RWPE2 (cell line): ENCODE measurements at regions not wholly inside any gene's neighbourhood (a gene's known extent, or its start where the extent isn't known, plus 50 kb on each side); places are given as distances from the start of the nearest gene placed in this dataset.

ENCODE experiments used
- ATAC-seq: fragments of 200-7000 bp; cut with Tn5 transposase; 3 replicates; pipeline ENCODE4 v1.9.1; 2021; ENCODE audit warnings: low read depth
- DNase-seq: peaks from one replicate; pipeline ENCODE4 v3.0.0-alpha.2; 2020; ENCODE audit warnings: low spot score
- H3K27ac ChIP-seq: fragments of 450-650 bp; 2 replicates; pipeline ENCODE4 v1.5.1; 2017; ENCODE audit warnings: mild to moderate bottlenecking; ENCODE audit not compliant: poor library complexity, severe bottlenecking
- H3K27me3 ChIP-seq: fragments of 250-450 bp; sonication (Bioruptor Pico); 2 replicates; pipeline ENCODE4 v1.5.1; 2021; ENCODE audit warnings: mild to moderate bottlenecking, moderate library complexity; ENCODE audit not compliant: insufficient read depth, poor library complexity, severe bottlenecking
- H3K36me3 ChIP-seq: fragments of 250-450 bp; sonication (Bioruptor Pico); 2 replicates; pipeline ENCODE4 v1.5.1; 2020; ENCODE audit warnings: low read depth, mild to moderate bottlenecking, moderate library complexity
- H3K4me1 ChIP-seq: fragments of 250-450 bp; sonication (Bioruptor Pico); 2 replicates; pipeline ENCODE4 v1.5.1; 2021; ENCODE audit warnings: mild to moderate bottlenecking, moderate library complexity; ENCODE audit not compliant: insufficient read depth, poor library complexity, severe bottlenecking
- H3K4me3 ChIP-seq: fragments of 250-450 bp; sonication (Bioruptor Pico); 2 replicates; pipeline ENCODE4 v1.5.1; 2021; ENCODE audit warnings: mild to moderate bottlenecking, moderate library complexity; ENCODE audit not compliant: severe bottlenecking
- H3K9me3 ChIP-seq: fragments of 250-450 bp; sonication (Bioruptor Pico); 2 replicates; pipeline ENCODE4 v1.5.1; 2021; ENCODE audit warnings: mild to moderate bottlenecking, moderate library complexity; ENCODE audit not compliant: severe bottlenecking
- CTCF ChIP-seq: fragments of 450-650 bp; IDR thresholded peaks from one replicate; pipeline ENCODE4 v1.5.1; 2017; ENCODE audit warnings: mild to moderate bottlenecking, moderate library complexity; ENCODE audit not compliant: poor library complexity, severe bottlenecking

GRCh38 chr2:213227458-213227857, 56.8 kb upstream of the SPAG16 start:
- no peak for TF ChIP-seq CTCF
- DNase-seq (no peak), ATAC-seq (no peak)
- H3K4me3 ChIP-seq = no peak overlapping the region
- H3K9me3 ChIP-seq = no peaks in the 10 kb centered on the region
- peaks cover 7% of the 10 kb centered on the region for H3K4me1 ChIP-seq
- H3K27ac ChIP-seq = no peak overlapping the region
- no peaks in the 10 kb centered on the region for H3K36me3 ChIP-seq
- no peaks in the 10 kb centered on the region for H3K27me3 ChIP-seq

GRCh38 chr2:213228638-213229037, 55.6 kb upstream of the SPAG16 start:
- TF ChIP-seq CTCF = no peak
- ATAC-seq (no peak), DNase-seq (no peak)
- H3K36me3 ChIP-seq = no peaks in the 10 kb centered on the region
- peaks cover 7% of the 10 kb centered on the region for H3K4me1 ChIP-seq
- H3K9me3 ChIP-seq = no peaks in the 10 kb centered on the region
- no peak overlapping the region for H3K27ac ChIP-seq
- H3K4me3 ChIP-seq = no peak overlapping the region
- H3K27me3 ChIP-seq = no peaks in the 10 kb centered on the region

GRCh38 chr2:213229814-213230213, 54.5 kb upstream of the SPAG16 start:
- ATAC-seq (no peak), DNase-seq (no peak)
- Histone ChIP-seq H3K27ac (no peak overlapping the region), H3K4me1 (no peaks in the 10 kb centered on the region), H3K9me3 (no peaks in the 10 kb centered on the region), H3K4me3 (no peak overlapping the region), H3K36me3 (no peaks in the 10 kb centered on the region), H3K27me3 (no peaks in the 10 kb centered on the region)
- no peak for TF ChIP-seq CTCF

- ATAC-seq = no peak
- Histone ChIP-seq H3K27ac (no peak overlapping the region), H3K4me3 (no peak overlapping the region), H3K27me3 (no peaks in the 10 kb centered on the region), H3K36me3 (no peaks in the 10 kb centered on the region), H3K9me3 (no peaks in the 10 kb centered on the region), H3K4me1 (no peaks in the 10 kb centered on the region)
- DNase-seq = no peak
- TF ChIP-seq CTCF = no peak
Measured at GRCh38 chr2:213231966-213232365, 52.3 kb upstream of the SPAG16 start.

- Histone ChIP-seq H3K9me3 (no peaks in the 10 kb centered on the region), H3K27me3 (no peaks in the 10 kb centered on the region), H3K36me3 (no peaks in the 10 kb centered on the region), H3K27ac (no peak overlapping the region), H3K4me1 (peaks cover 7% of the 10 kb centered on the region), H3K4me3 (no peak overlapping the region)
- DNase-seq (no peak), ATAC-seq (no peak)
- TF ChIP-seq CTCF = no peak
Measured at GRCh38 chr2:213232649-213233437, 51.4 kb upstream of the SPAG16 start.
